BE2C (cell line): ENCODE measurements at regions not wholly inside any gene's neighbourhood (a gene's known extent, or its start where the extent isn't known, plus 50 kb on each side); places are given as distances from the start of the nearest gene placed in this dataset.

Experiments used
- DNase-seq: peaks from one replicate; pipeline ENCODE4 v3.0.0-alpha.2; 2020
- H3K27me3 ChIP-seq: fragments of 250-450 bp; sonication (Bioruptor Pico); 2 replicates; pipeline ENCODE4 v1.5.1; 2020; ENCODE audit warnings: mild to moderate bottlenecking
- H3K36me3 ChIP-seq: fragments of 250-450 bp; sonication (Bioruptor Pico); 2 replicates; pipeline ENCODE4 v1.5.1; 2020; ENCODE audit warnings: mild to moderate bottlenecking
- H3K4me1 ChIP-seq: fragments of 250-450 bp; sonication (Bioruptor Pico); 2 replicates; pipeline ENCODE4 v1.5.1; 2020
- H3K4me3 ChIP-seq: 2 replicates; pipeline ENCODE4 v1.5.1; 2011; ENCODE audit warnings: low read depth, low read length
- H3K9me3 ChIP-seq: fragments of 250-450 bp; sonication (Bioruptor Pico); 2 replicates; pipeline ENCODE4 v1.5.1; 2020
- CTCF ChIP-seq: IDR thresholded peaks from 2 replicates; pipeline ENCODE4 v1.5.1; 2012; ENCODE audit warnings: mild to moderate bottlenecking, low read depth, low read length

- no peak for TF ChIP-seq CTCF
- Histone ChIP-seq H3K27me3 (no peaks in the 10 kb centered on the region), H3K9me3 (no peaks in the 10 kb centered on the region), H3K4me1 (no peaks in the 10 kb centered on the region), H3K36me3 (no peaks in the 10 kb centered on the region), H3K4me3 (no peak overlapping the region)
- DNase-seq, result no peak
Observed at GRCh38 chr3:23072693-23073092, 130.4 kb upstream of the UBE2E2 start.

GRCh38 chr3:23073724-23074305 is 129.3 kb upstream of the UBE2E2 start:
- TF ChIP-seq CTCF, result no peak

GRCh38 chr3:23075496-23075895 is 127.6 kb upstream of the UBE2E2 start:
- H3K36me3 ChIP-seq, result no peaks in the 10 kb centered on the region
- no peak for DNase-seq
- H3K4me1 ChIP-seq, result no peaks in the 10 kb centered on the region
- no peaks in the 10 kb centered on the region for H3K27me3 ChIP-seq
- no peak for TF ChIP-seq CTCF
- no peak overlapping the region for H3K4me3 ChIP-seq
- no peaks in the 10 kb centered on the region for H3K9me3 ChIP-seq

More at GRCh38 chr3:23073724-23074305, 129.3 kb upstream of the UBE2E2 start:
- no peaks in the 10 kb centered on the region for H3K4me1 ChIP-seq
- no peak for DNase-seq
- no peaks in the 10 kb centered on the region for H3K27me3 ChIP-seq
- no peaks in the 10 kb centered on the region for H3K9me3 ChIP-seq
- H3K4me3 ChIP-seq, result no peak overlapping the region
- no peaks in the 10 kb centered on the region for H3K36me3 ChIP-seq

GRCh38 chr3:23076437-23076836 is 126.7 kb upstream of the UBE2E2 start:
- no peak for TF ChIP-seq CTCF
- no peaks in the 10 kb centered on the region for H3K9me3 ChIP-seq
- no peaks in the 10 kb centered on the region for H3K36me3 ChIP-seq
- DNase-seq, result no peak
- H3K4me1 ChIP-seq, result no peaks in the 10 kb centered on the region
- no peaks in the 10 kb centered on the region for H3K27me3 ChIP-seq
- no peak overlapping the region for H3K4me3 ChIP-seq

- no peaks in the 10 kb centered on the region for H3K36me3 ChIP-seq
- TF ChIP-seq CTCF, result no peak
- no peaks in the 10 kb centered on the region for H3K4me1 ChIP-seq
- H3K27me3 ChIP-seq, result no peaks in the 10 kb centered on the region
- H3K9me3 ChIP-seq, result no peaks in the 10 kb centered on the region
- H3K4me3 ChIP-seq, result no peak overlapping the region
- no peak for DNase-seq
Observed at GRCh38 chr3:23077126-23077525, 126.0 kb upstream of the UBE2E2 start.

GRCh38 chr3:23078735-23079134 is 124.4 kb upstream of the UBE2E2 start:
- Histone ChIP-seq H3K4me3 (no peak overlapping the region), H3K36me3 (no peaks in the 10 kb centered on the region), H3K27me3 (no peaks in the 10 kb centered on the region), H3K4me1 (no peaks in the 10 kb centered on the region), H3K9me3 (no peaks in the 10 kb centered on the region)
- TF ChIP-seq CTCF, result no peak
- no peak for DNase-seq
